Superior temporal gyrus (tissue), 1 donor: ENCODE measurements at regions not wholly inside any gene's neighbourhood (a gene's known extent, or its start where the extent isn't known, plus 50 kb on each side); places are given as distances from the start of the nearest gene placed in this dataset.
A peak's percentile ranks its signal among the peaks of the same experiment; 100 is the strongest.

Experiments used
- DNase-seq: peaks from one replicate; pipeline ENCODE4 v3.0.0-alpha.2; 2016; ENCODE audit errors: extremely low spot score

DNA sequence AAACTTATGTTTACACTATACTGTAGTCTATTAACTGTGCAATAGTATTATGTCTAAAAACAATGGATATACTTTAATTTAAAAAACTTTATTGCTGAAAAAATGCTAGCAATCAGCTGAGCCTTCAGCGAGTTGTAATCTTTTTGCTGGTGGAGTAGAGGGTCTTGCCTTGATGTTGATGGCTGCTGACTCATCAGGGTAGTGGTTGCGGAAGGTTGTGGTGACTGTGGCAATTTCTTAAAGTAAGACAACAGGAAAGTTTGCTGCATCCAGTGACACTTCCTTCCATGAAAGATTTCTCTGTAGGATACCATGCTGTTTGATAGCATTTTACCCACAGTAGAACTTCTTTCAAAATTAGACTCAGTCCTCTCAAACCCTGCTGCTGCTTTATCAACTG, 234.7 kb upstream of the CSF3R start:
- no peak for DNase-seq

DNA sequence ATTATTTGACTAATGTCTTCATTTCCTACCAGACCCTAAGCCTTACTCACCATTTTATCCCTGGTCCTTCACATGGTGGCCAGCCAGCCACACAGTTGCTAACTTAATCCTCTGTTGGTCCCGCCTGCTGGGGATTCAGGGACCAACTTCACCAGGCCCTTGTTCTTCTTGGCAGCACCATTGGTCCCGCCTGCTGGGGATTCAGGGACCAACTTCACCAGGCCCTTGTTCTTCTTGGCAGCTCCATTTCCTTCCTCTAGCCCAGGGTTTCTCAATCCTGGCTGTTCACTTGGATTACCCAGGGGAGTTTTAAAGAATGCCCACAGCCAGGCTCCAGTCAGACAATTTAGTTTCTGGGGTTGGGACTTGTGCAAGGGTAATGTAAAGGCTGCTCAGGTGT, 233.1 kb upstream of the CSF3R start:
- no peak for DNase-seq

DNA sequence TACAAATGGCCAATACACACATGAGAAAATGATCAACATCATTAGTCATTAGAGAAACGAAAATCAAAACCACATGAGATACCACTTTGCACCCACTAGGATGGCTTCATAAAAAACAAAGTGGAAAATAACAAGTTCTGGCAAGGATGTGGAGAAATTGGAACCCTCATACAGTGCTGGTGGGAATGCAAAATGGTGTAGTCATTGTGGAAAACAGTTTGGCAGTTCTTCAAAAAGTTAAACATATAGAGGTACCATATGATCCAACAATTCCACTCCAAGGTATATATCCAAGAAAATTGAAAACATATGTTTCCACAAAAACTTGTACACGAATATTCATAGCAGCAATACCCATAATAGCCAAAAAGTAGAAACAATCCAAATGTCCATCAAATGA, 231.6 kb upstream of the CSF3R start:
- DNase-seq = no peak

DNA sequence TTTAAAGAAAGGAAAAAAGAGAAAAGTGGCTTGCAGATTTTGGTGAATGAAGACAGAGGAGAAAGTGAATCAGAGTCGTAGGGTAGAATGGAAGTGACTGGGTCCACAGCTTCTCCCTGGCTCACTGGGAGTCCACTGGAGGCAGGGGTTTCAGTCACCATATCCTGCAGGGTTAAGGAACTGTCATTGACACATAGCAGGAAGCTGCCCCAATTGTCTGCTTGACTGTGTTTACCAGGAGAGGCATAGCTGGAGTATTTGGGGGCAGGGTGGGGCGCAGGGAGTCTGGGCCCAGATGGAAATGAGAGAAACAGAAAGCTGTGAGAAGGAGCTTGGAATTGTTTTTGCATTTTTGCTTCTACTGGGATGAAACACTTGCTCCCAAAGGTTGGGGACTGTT, 228.8 kb upstream of the CSF3R start:
- no peak for DNase-seq

DNA sequence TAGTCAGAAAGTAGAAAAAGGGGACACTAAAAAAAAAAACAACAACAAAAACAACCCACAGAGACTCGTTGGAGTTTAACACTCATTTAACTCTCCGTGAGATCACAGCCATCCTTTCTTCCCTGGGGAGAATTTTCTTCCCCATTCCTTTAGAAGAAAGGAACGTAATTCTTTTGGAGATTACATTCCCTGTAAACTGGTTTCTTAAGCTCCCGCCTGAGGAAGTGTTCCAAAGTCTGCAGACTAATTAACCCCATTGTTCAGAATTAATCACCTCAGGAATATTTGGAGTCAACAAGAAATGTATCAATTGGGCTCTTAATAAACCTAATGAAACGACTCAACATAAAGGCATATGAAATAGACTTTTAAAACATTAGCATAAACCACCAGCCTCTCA, 228.2 kb upstream of the CSF3R start:
- DNase-seq = no peak

DNA sequence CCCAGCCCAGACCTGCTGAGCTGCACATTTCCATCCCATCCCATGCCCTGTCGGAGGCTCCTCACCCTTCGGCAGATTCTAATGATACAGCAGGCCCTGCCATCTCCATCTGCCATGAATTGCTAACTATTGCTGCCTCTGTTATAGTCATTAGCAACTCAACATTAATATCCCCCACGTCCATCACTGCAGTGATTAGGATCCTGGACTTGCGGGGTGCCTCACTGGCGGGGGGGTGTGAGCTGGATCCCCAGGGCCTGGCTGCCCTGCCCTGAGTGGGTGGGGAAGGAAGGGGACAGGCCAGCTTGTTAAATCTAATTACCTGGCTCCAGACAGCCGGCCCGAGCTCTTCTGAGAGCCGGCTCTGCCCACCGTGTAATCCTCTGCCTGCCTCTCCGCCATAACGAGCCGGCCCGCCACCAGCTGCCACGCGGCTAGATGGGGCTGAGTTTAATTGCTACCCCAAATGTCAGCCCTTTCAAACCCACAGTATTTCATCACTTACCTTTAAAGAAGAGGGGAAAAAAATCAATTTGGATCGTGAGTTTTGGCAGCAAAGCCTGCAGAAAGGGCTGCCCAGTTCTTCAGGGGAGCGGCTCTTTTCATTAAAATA, 227.3 kb upstream of the CSF3R start:
- DNase-seq = no peak

DNA sequence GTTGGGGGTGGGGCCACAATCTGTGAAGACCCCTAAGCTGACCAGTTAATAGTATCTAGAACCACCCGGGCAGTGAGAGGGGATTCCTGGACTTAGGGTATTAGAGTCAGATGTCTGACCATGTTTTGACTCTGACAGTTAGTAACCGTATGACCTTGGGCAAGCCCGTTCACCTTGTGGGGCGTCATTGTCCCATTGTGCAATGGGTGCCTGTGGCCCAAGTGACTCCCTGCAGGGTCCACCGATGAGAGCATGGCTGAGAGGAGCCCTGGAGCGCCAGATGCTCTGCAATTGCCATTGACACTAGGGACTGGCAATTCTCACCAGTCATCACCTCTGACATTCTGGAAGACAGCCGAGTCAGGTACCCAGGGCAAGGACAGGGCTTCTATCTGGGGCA, 225.9 kb upstream of the CSF3R start:
- no peak for DNase-seq

DNA sequence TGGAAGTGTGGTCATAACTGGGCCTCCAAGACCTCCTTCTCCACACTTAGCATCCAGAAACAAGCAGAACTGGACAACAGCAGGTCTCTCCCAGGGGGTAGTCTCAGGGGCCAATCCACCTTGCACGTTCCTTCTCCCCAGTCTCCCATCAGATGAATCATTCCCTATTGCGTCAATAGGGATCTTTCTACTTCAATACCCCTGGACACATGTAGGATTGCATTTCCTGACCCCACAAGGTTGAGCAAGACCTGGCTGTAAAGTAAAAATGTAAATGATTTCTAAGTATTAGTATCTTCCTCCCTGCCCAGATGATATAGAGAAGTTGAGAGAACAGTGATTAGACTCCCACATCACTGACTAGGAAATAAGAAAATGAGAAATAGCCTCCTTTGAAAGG, 224.5 kb upstream of the CSF3R start:
- DNase-seq = no peak

DNA sequence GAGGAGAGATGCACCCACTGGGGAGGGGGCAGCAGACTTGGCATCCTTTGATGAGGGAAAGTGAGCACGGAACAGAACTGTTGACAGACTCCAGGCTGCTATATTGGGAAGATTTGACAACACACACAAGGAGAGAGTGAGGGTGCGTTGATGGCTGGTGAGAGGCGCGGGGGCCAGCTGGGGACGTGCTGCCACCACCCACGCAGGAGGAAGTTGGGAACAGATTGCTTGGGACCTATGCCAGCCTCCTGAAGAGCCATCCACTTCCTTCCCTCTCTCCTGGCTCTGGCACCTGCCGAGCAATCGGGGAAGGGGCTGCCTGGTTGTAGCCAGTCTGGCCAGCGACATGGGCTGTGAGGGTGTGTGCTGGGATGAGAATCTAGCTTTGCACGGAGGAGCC, 223.7 kb upstream of the CSF3R start:
- DNase-seq = no peak

DNA sequence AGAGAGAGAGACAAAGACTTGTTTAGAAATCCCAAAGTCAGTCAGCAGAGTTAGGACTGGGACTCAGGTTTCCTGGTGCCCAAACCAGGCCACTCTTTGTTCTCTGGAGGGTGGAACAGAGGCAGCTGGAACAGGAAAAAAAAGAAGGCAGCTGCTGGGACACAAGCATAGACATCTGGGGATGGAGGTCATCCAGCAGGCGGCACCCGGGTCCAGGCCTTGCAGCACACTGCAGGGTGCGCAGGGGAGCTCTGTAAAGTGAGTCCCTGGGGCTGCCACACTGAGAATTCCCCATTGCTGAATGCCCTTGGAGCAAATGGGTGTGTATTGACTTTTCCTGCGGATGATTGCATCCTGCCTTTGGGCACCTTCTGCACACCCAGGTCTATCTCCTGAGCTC, 222.9 kb upstream of the CSF3R start:
- DNase-seq = no peak

DNA sequence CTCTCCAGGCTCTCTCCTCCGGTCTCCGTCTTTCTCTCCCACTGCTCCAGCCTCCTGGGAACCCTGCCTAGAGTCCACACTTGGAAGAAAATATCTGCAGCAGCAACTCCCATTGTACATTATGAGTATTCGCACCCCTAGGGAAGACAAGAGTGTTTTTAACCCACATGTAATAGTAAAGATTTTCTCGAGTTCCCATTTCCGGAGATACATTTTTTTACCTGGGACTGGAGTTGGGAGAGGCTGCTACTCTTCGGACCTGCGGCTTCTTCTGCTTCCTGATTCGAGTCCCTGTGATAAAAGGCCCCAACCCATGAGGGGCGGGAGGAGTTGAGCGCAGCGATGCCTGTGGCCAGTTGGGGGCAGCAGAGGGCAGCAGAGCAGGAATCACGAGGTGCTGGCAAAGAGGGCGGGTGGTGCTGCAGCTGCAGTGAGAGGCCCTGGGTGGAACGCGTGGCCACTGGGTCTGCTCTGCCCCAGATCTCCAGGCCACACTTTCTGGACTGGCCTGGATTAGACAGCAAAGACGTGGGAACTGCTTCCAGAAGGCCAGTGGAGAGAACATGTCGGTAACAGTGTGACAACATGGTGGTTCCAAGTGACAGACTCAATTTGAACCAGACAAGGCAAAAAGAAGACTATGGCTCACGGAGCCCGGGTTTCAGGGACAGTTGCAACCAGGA, 221.0 kb upstream of the CSF3R start:
- DNase-seq = peak; percentile 89

DNA sequence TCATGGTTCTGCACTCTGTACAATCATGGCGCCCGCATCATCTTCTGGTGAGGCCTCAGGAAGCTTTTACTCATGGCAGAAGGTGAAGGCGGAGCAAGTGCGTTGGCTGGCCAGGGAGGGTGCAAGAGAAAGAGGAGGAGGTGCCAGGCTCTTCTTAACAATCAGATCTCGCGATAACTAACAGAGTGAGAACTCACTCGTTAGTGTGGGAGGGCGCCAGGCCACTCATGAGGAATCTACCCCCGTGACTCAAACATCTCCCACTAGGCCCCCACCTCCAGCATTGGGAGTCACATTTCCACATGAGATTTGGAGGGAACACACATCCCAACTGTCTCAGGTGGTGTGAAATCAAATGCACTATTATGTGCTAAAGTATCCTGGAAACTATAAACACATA, 220.2 kb upstream of the CSF3R start:
- DNase-seq = no peak

DNA sequence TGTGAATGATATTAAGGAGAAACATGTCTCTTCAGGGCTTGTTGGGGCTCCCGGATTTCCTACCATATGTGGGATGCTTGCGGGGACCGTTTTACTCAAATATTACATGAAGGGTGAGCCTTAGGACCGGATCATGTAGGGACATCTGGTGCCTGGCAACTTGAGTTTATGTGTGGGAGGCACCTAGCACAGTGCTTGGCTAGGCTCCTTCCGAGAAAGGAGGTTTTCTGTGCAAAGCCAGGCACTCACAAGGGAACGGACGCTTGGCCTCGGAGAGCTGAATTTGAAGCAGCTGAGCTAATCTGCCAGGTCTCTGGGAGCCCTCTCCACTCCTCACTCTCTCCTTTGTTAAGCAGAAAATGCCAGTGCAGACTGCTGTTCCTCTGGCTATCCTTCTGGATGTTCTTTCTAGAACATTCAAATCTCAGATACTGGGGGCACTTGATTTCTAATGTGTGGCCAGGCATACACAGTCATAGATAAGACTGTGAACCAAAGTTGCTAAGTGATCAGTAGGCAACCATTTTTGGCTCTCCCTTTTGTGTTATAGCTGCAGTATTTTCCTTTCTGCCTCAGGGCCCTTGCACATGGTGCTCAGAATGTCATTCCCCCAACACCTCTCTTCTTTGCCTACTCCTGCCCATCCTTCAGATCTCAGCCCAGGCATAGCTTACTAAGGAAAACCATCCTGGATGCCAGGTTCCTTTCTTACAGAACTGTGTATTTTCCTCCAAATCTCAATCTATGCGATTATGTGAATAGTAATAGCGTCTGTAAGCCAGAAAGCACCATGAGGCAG, 216.6 kb upstream of the CSF3R start:
- peak; percentile 60 for DNase-seq

DNA sequence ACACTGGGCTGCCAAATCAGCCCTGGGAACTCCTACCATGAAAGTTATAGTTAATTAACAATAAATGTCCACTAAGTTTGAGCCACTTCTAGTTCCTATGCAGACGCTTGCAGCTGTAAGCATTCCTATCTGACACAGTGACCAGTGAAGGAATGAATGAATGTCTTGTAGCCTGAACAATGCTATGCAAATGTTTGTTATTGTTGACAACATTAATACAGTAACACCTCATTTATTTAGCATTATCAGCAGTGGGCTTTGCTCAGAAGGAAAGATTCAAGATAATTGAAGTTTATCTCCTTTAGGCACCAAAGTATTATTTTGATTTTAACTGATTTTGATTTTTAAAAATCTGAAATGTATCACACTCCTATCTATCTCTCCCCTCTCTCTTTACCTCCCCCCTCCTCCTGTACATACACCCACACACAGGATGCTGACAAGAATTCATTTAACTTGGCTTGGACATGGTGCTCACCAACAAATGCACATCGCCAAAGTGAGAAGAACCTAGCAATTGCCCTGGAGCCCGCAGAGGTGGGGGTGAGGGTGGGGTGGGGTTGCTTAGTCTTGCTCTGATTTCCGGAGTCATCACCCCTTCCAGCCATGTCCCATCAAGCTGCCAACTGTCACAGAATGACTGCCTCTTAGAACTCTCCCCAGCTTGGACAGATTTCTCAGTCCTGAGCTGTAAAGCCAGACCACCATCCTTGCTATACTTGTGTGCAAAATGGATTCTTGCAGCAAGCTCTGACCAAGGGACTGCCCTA, 215.3 kb upstream of the CSF3R start:
- DNase-seq = no peak

DNA sequence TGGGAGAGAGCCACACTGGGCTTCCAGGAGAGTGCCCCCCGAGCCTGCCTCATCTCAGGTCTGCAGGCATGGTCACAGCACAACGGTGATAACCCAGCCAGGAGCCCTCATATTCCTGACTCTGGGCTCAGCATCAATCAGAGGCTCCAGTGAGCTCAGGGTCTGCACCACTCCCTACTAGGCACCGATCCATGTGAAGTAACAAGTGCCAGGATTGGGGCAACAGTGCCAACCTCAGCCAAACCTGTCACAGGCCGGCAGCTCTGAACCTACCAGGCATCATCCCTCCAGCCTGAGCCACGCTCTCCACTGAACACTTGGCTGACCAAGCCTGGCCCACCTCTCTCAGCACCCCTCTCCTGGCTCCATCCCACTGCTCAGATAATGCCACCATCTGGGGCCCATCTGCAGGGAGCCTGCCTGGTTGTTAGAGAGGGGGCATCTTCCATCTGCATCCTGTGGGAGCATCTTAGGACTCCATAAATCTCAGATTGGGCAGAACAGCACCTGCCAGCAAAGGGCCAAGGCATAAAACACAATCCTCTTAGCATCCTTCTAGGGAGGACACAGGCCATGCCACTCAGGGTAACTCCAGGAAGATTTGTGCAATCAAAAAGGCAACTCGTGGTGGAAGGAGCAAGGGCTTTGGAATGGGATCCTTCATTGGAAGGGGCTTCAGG, 213.7 kb upstream of the CSF3R start:
- DNase-seq = no peak

DNA sequence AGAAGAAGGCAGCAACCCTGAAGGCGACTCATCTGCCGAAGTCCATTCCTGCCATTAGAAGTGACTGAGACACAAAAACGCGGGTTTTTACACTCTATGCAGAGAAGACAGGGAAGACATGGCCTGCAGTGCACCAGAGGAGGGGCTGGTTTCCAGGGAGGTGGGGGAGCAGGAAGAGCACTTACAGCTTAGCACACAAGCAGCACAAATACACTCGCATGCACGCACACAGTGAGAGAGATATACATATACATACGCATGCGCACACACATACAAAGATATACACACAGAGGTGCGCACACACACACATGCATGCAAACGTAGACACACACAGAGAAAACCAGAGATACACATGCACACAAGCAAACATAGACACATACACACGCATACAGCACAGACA, 210.9 kb upstream of the CSF3R start:
- DNase-seq = no peak

DNA sequence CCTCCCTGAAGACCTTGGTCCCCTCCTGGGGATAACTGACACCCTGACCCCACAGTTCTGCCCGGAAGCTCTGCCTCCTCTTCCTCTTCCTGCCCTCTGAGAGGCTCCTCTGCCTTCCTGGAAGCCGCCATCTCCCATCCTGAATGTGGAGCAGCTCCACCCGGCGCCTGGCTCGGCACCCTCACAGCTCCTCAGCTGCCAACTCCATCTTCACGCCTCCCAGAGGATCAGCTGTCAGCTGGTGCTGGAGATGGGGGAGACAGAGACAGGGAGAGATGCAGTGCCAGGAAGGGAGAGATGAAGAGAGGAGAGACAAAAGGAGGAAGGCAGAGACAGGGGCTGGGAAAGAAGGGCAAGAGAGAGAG, 210.4 kb upstream of the CSF3R start:
- peak; percentile 44 for DNase-seq

DNA sequence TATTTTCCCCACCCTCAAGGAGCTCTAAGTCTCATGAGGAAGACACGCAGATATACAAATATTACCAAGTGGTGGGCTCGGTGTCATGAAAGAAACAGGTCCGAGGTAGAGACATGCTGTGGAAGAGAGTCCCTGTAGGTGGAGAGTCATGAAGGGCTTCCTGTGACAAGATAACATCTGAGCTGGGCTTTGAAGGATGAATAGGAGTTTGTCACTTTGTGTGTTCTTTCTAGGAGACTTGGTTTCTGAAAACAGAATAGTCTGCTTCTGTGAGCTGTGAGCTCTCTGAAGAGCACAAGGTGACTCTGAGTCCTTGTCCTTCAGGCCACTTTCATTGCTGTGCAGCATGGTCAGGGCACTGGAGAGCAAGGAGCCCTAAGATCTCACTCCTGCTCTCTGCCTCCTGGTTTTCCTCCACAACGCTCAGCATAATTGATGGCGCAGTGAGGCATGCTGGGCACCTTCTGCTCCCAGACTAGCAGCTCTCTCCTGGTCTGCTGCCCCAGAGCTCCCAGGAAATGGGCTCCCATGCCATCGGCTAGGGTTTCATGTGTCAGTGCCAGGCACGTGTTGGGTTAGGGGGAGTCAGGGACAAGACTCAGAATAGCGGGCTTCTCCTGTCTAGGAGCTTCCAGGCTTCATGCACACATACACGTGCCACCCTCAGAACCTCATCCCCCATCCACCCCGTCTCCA, 209.9 kb upstream of the CSF3R start:
- DNase-seq = no peak

DNA sequence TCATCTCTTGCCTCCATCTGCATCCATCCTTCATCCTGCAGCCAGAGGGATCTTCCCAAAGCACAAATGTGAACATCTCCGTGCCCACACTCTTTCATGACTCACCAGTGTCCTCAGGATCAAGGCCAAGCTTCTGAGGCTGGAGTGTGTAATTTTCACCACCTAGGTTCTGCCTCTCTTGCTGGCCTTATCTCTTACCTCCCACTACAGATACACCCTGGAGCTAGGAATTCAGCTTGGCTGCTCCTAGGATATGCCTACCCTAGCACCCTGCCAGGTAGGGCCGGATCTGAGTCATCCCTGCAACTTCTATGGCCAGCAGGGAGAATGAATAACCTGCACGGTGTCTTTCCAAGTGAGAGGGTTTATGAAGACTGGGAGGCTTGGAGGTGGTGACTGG, 208.7 kb upstream of the CSF3R start:
- DNase-seq = no peak

DNA sequence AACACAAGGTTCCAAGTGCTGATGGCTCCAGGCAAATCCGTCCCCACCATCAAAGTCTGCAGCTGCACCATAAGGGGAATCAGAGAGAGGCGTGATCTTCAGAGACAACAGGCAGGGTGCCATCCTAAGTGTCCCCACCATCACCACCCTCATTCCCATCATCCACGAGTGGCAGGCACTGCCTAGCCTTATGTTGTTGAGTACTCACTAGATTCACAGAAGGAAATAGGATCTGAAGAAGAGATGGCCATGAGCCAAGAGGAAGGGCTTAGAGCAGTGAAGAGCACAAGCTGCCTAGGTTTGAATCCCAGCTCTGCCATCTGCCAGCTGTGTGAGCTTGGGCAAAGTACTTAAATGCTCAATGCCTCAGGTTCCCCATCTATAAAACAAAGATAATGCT, 207.3 kb upstream of the CSF3R start:
- DNase-seq = no peak

DNA sequence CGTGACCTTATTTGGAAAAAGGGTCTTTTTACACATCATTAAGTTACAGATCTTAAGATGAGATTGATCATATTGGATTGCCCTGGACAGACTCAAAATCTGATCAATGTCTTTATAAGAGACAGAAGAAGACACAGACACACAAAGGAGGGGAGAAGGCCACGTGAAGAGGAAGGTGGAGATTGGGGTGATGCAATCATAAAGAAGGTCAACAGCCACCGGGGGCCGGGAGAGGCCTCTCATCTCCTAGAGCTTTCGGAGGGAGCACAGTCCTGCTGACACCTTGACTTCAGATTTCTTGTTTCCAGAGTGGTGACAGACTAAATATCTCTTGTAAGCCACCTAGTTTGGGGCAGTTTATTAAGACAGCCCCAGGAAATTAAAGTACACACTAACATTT, 204.6 kb upstream of the CSF3R start:
- no peak for DNase-seq
